ENCODE measurements at regions not wholly inside any gene's neighbourhood (a gene's known extent, or its start where the extent isn't known, plus 50 kb on each side); places are given as distances from the start of the nearest gene placed in this dataset.

DNA sequence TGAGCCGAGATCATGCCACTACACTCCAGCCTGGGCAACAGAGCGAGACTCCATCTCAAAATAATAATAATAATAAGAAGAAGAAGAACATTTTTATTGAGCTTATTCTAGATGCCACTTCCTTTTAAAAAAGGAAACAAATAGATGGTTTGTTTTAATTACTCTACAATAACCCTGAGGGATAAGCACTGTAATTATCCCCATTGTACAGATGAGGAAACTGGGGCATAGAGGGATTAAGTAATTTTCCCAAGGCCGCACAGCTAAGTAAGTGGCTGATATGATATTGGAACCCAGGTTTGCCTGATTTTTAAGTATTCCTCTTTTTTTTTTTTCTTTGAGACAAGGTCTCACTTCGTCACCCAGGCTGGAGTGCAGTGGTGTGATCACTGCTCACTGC is 58.5 kb upstream of the LRIG2 start:
- H3K4me1 ChIP-seq: peaks cover 0 to 7% (median 0%) of the 10 kb centered on the region in 12 donors
- intact Hi-C loops (cut with DNase I): no loop called here
- WGBS, 4 donors: 98 to 99% (median 98%) methylated on average over 4 of the region's 4 CpGs

DNA sequence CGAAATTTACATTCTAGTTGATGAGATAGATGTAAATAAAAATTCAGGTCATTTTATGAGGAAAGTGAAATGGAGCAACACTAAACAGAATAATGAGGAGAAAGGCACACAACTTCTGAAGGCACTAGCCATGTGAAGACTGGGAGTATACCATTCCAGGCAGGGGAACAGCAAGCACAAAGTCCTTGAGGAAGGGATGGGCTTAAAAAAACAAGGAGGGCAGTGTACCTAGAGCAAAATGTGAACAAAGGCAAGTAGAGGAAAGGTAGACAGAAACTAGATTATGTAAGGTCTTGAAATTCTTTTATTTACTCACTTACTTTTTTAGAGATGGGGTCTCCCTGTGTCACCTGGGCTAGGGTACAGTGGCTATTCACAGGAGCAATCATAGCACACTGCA is 54.1 kb upstream of the LRIG2 start:
- no peak overlapping the region for H3K27ac ChIP-seq
- no peak overlapping the region for H3K4me3 ChIP-seq
- TF ChIP-seq POLR2A (IDR thresholded peaks at IDR 0.05): no peak
- TF ChIP-seq, protein P1, sequence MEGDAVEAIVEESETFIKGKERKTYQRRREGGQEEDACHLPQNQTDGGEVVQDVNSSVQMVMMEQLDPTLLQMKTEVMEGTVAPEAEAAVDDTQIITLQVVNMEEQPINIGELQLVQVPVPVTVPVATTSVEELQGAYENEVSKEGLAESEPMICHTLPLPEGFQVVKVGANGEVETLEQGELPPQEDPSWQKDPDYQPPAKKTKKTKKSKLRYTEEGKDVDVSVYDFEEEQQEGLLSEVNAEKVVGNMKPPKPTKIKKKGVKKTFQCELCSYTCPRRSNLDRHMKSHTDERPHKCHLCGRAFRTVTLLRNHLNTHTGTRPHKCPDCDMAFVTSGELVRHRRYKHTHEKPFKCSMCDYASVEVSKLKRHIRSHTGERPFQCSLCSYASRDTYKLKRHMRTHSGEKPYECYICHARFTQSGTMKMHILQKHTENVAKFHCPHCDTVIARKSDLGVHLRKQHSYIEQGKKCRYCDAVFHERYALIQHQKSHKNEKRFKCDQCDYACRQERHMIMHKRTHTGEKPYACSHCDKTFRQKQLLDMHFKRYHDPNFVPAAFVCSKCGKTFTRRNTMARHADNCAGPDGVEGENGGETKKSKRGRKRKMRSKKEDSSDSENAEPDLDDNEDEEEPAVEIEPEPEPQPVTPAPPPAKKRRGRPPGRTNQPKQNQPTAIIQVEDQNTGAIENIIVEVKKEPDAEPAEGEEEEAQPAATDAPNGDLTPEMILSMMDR (IDR thresholded peaks at IDR 0.05): no peak
- DNase-seq (no peak), ATAC-seq (no peak)
- H3K36me3 ChIP-seq: no peaks in the 10 kb centered on the region
- intact Hi-C loops (cut with DNase I): no loop called here
- peaks cover 0 to 7% (median 0%) of the 10 kb centered on the region in 12 donors for H3K4me1 ChIP-seq
- WGBS, 4 donors: 85 to 97% (median 90%) methylated on average over 1 of the region's 1 CpG
- no peaks in the 10 kb centered on the region for H3K27me3 ChIP-seq
- no peaks in the 10 kb centered on the region for H3K9me3 ChIP-seq

More for the DNA sequence above, 58.5 kb upstream of the LRIG2 start:
- no peak overlapping the region for H3K4me3 ChIP-seq
- no peak for ATAC-seq
- no peaks in the 10 kb centered on the region for H3K27me3 ChIP-seq
- DNase-seq: no peak
- TF ChIP-seq, protein P1 (IDR thresholded peaks at IDR 0.05): no peak
- TF ChIP-seq POLR2A (IDR thresholded peaks at IDR 0.05): no peak
- no peaks in the 10 kb centered on the region for H3K9me3 ChIP-seq
- H3K36me3 ChIP-seq: peaks cover 0 to 12% (median 3%) of the 10 kb centered on the region in 9 donors
- no peak overlapping the region for H3K27ac ChIP-seq

DNA sequence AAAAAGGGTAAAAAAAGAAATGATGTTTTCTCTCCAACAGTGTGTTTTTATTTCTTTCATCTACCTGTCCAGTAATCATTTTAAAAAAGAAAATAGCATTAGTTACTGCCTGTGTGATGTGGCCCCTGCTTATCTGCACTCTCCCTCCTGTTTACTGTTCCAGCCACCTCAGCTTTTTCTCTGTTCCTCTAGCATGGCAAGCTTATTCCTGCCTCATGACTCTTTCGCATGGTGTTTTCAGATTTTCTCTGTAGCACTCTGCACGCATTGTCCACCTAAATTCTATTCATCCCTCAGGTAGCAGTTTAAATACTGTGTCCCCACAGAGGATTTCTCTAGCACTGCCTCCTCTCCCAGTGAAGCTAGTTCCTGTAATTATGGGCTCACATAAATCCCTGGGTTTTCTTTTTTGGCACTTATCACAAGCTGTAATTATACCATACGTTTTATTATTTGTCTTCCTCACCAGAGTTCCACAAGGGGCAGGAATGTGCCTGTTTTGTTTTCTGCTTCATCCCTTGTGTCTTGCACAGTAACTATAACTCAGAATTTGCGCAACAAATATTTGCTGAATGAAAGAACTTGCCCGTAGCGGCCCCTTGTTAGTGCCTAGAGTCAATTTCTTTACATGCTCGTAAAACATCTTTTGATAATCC is 51.4 kb upstream of the LRIG2 start:
- TF ChIP-seq POLR2A (IDR thresholded peaks at IDR 0.05): no peak
- TF ChIP-seq, protein P1 (IDR thresholded peaks at IDR 0.05): no peak
- intact Hi-C loops (cut with DNase I): loop anchor here in 1 of 10 donors (10.0 kb wide), 1 partner anchor 67 kb away; the partner anchor contains the start of gene SLC16A1
- peaks cover 0 to 7% (median 0%) of the 10 kb centered on the region in 12 donors for H3K4me1 ChIP-seq
- no peak overlapping the region for H3K4me3 ChIP-seq
- peak overlapping the region in 4 of 12 donors; percentile 2 to 29 (median 12) for H3K27ac ChIP-seq
- DNase-seq: no peak
- H3K9me3 ChIP-seq: no peaks in the 10 kb centered on the region
- ATAC-seq: peak in 2 of 4 donors; percentile 32 to 69
- 63 to 73% (median 67%) methylated on average over 7 of the region's 7 CpGs for WGBS, 4 donors
- no peaks in the 10 kb centered on the region for H3K36me3 ChIP-seq
- no peaks in the 10 kb centered on the region for H3K27me3 ChIP-seq
